ENCODE measurements at regions not wholly inside any gene's neighbourhood (a gene's known extent, or its start where the extent isn't known, plus 50 kb on each side); places are given as distances from the start of the nearest gene placed in this dataset.

GRCh38 chr3:117272876-117273523 lies 563.4 kb downstream of the TUSC7 start:
- no peak overlapping the region for H3K4me3 ChIP-seq (ENCODE audit: low read depth, low read length)

DNA sequence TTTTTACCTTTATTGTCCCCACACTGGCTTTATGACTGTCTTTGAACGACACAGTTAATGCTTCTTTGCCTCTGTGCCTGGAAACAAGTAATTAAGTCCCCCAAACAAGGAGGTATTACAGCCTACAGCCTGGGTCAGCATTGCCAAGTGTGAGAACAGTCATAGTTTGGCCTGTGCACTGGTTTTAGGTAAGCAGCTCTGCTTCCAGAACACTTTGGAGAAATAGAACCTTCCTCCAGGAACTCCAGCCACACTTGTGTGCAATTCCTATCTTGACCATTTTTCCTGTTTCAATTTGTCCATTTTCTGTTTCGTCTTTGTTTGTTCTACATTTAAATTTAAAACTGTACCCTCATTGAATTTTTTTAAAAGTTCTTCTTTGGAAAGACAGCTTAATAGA lies 568.2 kb downstream of the TUSC7 start:
- peak overlapping the region; percentile 40 for H2AFZ ChIP-seq
- H3K27me3 ChIP-seq (ENCODE audit: control insufficient read depth, insufficient read depth, low read length), result no peaks in the 10 kb centered on the region
- H3K27ac ChIP-seq, result no peak overlapping the region
- TF ChIP-seq, protein P1, sequence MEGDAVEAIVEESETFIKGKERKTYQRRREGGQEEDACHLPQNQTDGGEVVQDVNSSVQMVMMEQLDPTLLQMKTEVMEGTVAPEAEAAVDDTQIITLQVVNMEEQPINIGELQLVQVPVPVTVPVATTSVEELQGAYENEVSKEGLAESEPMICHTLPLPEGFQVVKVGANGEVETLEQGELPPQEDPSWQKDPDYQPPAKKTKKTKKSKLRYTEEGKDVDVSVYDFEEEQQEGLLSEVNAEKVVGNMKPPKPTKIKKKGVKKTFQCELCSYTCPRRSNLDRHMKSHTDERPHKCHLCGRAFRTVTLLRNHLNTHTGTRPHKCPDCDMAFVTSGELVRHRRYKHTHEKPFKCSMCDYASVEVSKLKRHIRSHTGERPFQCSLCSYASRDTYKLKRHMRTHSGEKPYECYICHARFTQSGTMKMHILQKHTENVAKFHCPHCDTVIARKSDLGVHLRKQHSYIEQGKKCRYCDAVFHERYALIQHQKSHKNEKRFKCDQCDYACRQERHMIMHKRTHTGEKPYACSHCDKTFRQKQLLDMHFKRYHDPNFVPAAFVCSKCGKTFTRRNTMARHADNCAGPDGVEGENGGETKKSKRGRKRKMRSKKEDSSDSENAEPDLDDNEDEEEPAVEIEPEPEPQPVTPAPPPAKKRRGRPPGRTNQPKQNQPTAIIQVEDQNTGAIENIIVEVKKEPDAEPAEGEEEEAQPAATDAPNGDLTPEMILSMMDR (IDR thresholded peaks at IDR 0.05), result no peak
- H3K36me3 ChIP-seq (ENCODE audit: control insufficient read depth, insufficient read depth, low read length), result no peaks in the 10 kb centered on the region
- H3K4me1 ChIP-seq, result peaks cover 7% of the 10 kb centered on the region
- no peak overlapping the region for H3K4me2 ChIP-seq (ENCODE audit: low read length)
- no peak overlapping the region for H3K9ac ChIP-seq
- H3K4me3 ChIP-seq (ENCODE audit: low read depth, low read length), result no peak overlapping the region
- no peaks in the 10 kb centered on the region for H3K9me3 ChIP-seq (ENCODE audit: control insufficient read depth, low read length)
- H3K79me2 ChIP-seq, result no peaks in the 10 kb centered on the region

More at GRCh38 chr3:117272876-117273523, 563.4 kb downstream of the TUSC7 start:
- no peaks in the 10 kb centered on the region for H3K79me2 ChIP-seq
- no peak overlapping the region for H3K27ac ChIP-seq
- no peaks in the 10 kb centered on the region for H3K9me3 ChIP-seq (ENCODE audit: control insufficient read depth, low read length)
- no peaks in the 10 kb centered on the region for H3K27me3 ChIP-seq (ENCODE audit: control insufficient read depth, insufficient read depth, low read length)
- H3K36me3 ChIP-seq (ENCODE audit: control insufficient read depth, insufficient read depth, low read length), result no peaks in the 10 kb centered on the region
- H3K4me2 ChIP-seq (ENCODE audit: low read length), result no peak overlapping the region
- TF ChIP-seq, protein P1 (IDR thresholded peaks at IDR 0.05), result no peak
- H2AFZ ChIP-seq, result no peak overlapping the region
- H3K9ac ChIP-seq, result no peak overlapping the region
- H3K4me1 ChIP-seq, result no peaks in the 10 kb centered on the region

- Histone ChIP-seq H3K4me3 (ENCODE audit: low read depth, low read length) (no peak overlapping the region), H3K9me3 (ENCODE audit: control insufficient read depth, low read length) (no peaks in the 10 kb centered on the region), H3K27me3 (ENCODE audit: control insufficient read depth, insufficient read depth, low read length) (no peaks in the 10 kb centered on the region), H3K79me2 (no peaks in the 10 kb centered on the region), H3K36me3 (ENCODE audit: control insufficient read depth, insufficient read depth, low read length) (no peaks in the 10 kb centered on the region), H3K4me1 (peaks cover 7% of the 10 kb centered on the region), H3K9ac (no peak overlapping the region), H3K27ac (no peak overlapping the region), H3K4me2 (ENCODE audit: low read length) (no peak overlapping the region), H2AFZ (peak overlapping the region; percentile 40)
- TF ChIP-seq, protein P1 (IDR thresholded peaks at IDR 0.05), result no peak
Observed at GRCh38 chr3:117278424-117279190, 569.0 kb downstream of the TUSC7 start.

GRCh38 chr3:117281371-117281770 lies 571.8 kb downstream of the TUSC7 start:
- no peaks in the 10 kb centered on the region for H3K79me2 ChIP-seq
- TF ChIP-seq, protein P1 (IDR thresholded peaks at IDR 0.05), result no peak
- H3K27me3 ChIP-seq (ENCODE audit: control insufficient read depth, insufficient read depth, low read length), result no peaks in the 10 kb centered on the region
- no peak overlapping the region for H3K27ac ChIP-seq
- H3K4me2 ChIP-seq (ENCODE audit: low read length), result no peak overlapping the region
- H3K9ac ChIP-seq, result no peak overlapping the region
- no peak overlapping the region for H2AFZ ChIP-seq
- no peaks in the 10 kb centered on the region for H3K9me3 ChIP-seq (ENCODE audit: control insufficient read depth, low read length)
- peaks cover 7% of the 10 kb centered on the region for H3K4me1 ChIP-seq
- H3K36me3 ChIP-seq (ENCODE audit: control insufficient read depth, insufficient read depth, low read length), result no peaks in the 10 kb centered on the region
- no peak overlapping the region for H3K4me3 ChIP-seq (ENCODE audit: low read depth, low read length)

All from parathyroid adenoma (tissue), 2 donors.